MM.1S (cell line): ENCODE measurements at regions not wholly inside any gene's neighbourhood (a gene's known extent, or its start where the extent isn't known, plus 50 kb on each side); places are given as distances from the start of the nearest gene placed in this dataset.

Experiments
- DNase-seq: peaks from one replicate; pipeline ENCODE4 v3.0.0-alpha.2; 2015
- H2AFZ ChIP-seq: fragments of 300-600 bp; sonication (generic); 2 replicates; pipeline ENCODE4 v1.6.0; 2016; ENCODE audit warnings: antibody characterized with exemption, low read length
- H3F3A ChIP-seq: fragments of 300-600 bp; sonication (generic); 2 replicates; pipeline ENCODE4 v1.6.1; 2016; ENCODE audit warnings: mild to moderate bottlenecking, antibody characterized with exemption, low read length, moderate library complexity, mixed read lengths; ENCODE audit not compliant: insufficient read depth
- H3K27ac ChIP-seq: fragments of 300-600 bp; sonication (generic); 2 replicates; pipeline ENCODE4 v1.5.1; 2016; ENCODE audit warnings: mild to moderate bottlenecking, low read length
- H3K27me3 ChIP-seq: fragments of 300-600 bp; sonication (generic); replicated peaks from 2 replicates; pipeline ENCODE4 v1.6.0; 2016; ENCODE audit warnings: low read length; ENCODE audit not compliant: insufficient read depth
- H3K36me3 ChIP-seq: fragments of 300-600 bp; sonication (generic); replicated peaks from 2 replicates; pipeline ENCODE4 v1.6.1; 2016; ENCODE audit warnings: mild to moderate bottlenecking, low read length, mixed read lengths; ENCODE audit not compliant: insufficient read depth
- H3K4me1 ChIP-seq: fragments of 300-600 bp; sonication (generic); 2 replicates; pipeline ENCODE4 v1.6.1; 2016; ENCODE audit warnings: low read length, mixed read lengths
- H3K4me2 ChIP-seq: fragments of 300-600 bp; sonication (generic); 2 replicates; pipeline ENCODE4 v1.6.0; 2016; ENCODE audit warnings: low read depth, low read length
- H3K4me3 ChIP-seq: fragments of 300-600 bp; sonication (generic); 2 replicates; pipeline ENCODE4 v1.5.1; 2016; ENCODE audit warnings: low read length, mixed read lengths
- H3K79me2 ChIP-seq: fragments of 300-600 bp; sonication (generic); 2 replicates; pipeline ENCODE4 v1.6.1; 2016; ENCODE audit warnings: mixed run types, low read length, mixed read lengths
- H3K9ac ChIP-seq: fragments of 300-600 bp; sonication (generic); 2 replicates; pipeline ENCODE4 v1.6.1; 2016; ENCODE audit warnings: low read length, mixed read lengths
- H3K9me2 ChIP-seq: fragments of 300-600 bp; sonication (generic); replicated peaks from 2 replicates; pipeline ENCODE4 v1.6.1; 2016; ENCODE audit warnings: mild to moderate bottlenecking, low read length, mixed read lengths; ENCODE audit not compliant: insufficient read depth
- H3K9me3 ChIP-seq: fragments of 300-600 bp; sonication (generic); replicated peaks from 2 replicates; pipeline ENCODE4 v1.6.1; 2016; ENCODE audit warnings: mild to moderate bottlenecking, low read length, mixed read lengths; ENCODE audit not compliant: insufficient read depth
- H4K20me1 ChIP-seq: fragments of 300-600 bp; sonication (generic); 2 replicates; pipeline ENCODE4 v1.6.1; 2016; ENCODE audit warnings: mild to moderate bottlenecking, low read length, moderate library complexity, mixed read lengths; ENCODE audit not compliant: insufficient read depth
- EZH2 ChIP-seq: fragments of 300-600 bp; sonication (generic); optimal IDR thresholded peaks from 2 replicates; pipeline ENCODE3; 2017; ENCODE audit warnings: low read depth, mild to moderate bottlenecking, antibody characterized with exemption, low read length, mixed read lengths
- EZH2phosphoT487 ChIP-seq: fragments of 300-600 bp; sonication (generic); IDR thresholded peaks from 2 replicates; pipeline ENCODE4 v1.6.1; 2018; ENCODE audit warnings: antibody characterized with exemption, low read length
- TF ChIP-seq, protein P1 (sequence below): fragments of 300-600 bp; sonication (generic); IDR thresholded peaks from 2 replicates; pipeline ENCODE4 v1.5.1; 2016; ENCODE audit warnings: antibody characterized with exemption, low read length, mixed read lengths

DNA sequence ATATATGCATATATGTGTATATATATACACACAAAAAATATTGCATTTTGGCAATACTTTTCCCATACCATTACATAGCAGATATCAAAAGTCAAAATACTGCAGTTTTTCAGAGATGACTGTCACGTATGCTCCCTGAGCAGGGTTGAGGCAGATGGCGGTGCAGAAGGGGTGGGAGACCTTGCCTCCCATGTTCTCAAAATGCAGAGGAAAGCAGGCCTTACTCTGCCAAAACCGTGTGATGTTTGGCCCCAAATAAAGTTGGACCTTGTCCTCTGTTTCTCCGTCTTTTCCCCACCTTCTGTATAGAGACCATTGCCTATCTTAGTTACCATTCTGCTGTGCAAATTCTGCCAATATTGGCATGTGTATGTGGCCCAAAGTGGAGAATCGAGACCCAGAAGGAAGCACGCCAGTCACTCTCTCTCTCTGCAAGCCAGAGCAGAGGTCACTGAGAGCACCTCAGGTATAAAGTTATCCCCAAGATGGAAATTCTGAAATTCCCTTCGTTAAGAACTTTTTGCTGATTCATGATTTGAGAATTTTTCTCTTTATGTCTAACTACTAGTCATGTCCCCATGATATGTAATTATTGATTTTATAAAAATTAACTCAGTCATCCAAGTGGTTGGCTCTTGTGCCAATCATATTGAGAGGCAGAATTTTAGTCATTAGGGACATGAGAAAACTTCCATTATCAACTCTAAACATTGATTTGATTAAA, 898.8 kb downstream of the EPHA4 start:
- Histone ChIP-seq H3K27ac (no peak overlapping the region), H3K9ac (no peak overlapping the region), H3F3A (no peaks in the 10 kb centered on the region), H3K27me3 (no peaks in the 10 kb centered on the region), H3K4me3 (no peak overlapping the region), H2AFZ (no peak overlapping the region), H3K4me1 (no peaks in the 10 kb centered on the region), H4K20me1 (no peaks in the 10 kb centered on the region), H3K4me2 (no peak overlapping the region), H3K79me2 (no peaks in the 10 kb centered on the region), H3K36me3 (no peaks in the 10 kb centered on the region), H3K9me3 (no peaks in the 10 kb centered on the region), H3K9me2 (no peaks in the 10 kb centered on the region)
- TF ChIP-seq EZH2 = no peak
- TF ChIP-seq EZH2phosphoT487 = no peak
- TF ChIP-seq, protein P1, sequence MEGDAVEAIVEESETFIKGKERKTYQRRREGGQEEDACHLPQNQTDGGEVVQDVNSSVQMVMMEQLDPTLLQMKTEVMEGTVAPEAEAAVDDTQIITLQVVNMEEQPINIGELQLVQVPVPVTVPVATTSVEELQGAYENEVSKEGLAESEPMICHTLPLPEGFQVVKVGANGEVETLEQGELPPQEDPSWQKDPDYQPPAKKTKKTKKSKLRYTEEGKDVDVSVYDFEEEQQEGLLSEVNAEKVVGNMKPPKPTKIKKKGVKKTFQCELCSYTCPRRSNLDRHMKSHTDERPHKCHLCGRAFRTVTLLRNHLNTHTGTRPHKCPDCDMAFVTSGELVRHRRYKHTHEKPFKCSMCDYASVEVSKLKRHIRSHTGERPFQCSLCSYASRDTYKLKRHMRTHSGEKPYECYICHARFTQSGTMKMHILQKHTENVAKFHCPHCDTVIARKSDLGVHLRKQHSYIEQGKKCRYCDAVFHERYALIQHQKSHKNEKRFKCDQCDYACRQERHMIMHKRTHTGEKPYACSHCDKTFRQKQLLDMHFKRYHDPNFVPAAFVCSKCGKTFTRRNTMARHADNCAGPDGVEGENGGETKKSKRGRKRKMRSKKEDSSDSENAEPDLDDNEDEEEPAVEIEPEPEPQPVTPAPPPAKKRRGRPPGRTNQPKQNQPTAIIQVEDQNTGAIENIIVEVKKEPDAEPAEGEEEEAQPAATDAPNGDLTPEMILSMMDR = no peak
- DNase-seq = no peak

DNA sequence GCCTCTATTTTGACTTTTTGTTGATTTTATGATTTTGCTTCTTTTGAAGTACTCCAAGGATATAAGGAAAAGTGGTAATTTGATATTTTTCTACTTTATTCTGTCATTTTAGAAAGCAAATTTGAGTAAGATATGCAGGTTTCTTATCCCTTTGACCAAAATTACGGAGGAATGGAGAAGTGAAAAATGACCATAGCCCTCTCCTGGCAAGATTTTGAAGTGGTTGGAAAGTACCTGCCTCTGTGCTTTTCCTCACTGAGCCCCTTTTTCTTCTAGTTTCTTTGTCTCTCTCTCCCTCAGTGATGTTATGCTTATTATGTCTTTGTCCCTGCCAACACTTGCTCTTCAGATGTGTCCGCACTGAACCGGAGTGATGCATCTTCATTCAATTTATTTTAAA, 898.1 kb downstream of the EPHA4 start:
- Histone ChIP-seq H3K79me2 (no peaks in the 10 kb centered on the region), H3K9me2 (no peaks in the 10 kb centered on the region), H3K4me3 (no peak overlapping the region)

DNA sequence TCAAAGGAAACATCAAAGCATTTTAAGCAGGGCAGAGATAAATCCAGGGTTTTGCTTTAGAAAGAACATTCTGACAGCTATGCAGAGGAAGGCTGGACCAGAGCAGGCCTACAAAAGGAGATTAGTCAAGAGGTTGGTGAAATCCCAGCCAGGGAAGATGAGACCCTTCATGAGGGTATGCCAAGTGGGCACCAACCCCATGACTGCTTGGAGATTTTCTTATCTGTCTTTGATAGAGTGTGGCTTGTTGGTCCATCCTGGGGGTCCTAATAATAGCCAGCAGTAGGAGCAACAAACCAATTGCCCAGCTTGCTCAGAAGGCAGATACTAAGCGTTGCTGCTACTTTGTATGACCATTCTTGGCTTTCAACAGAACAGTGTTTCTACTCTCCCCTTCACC, 895.4 kb downstream of the EPHA4 start:
- Histone ChIP-seq H3K36me3 (no peaks in the 10 kb centered on the region), H3K4me2 (no peak overlapping the region), H3K4me1 (no peaks in the 10 kb centered on the region), H3K4me3 (no peak overlapping the region), H3K27ac (no peak overlapping the region), H4K20me1 (no peaks in the 10 kb centered on the region), H3K79me2 (no peaks in the 10 kb centered on the region), H3K9ac (no peak overlapping the region), H2AFZ (no peak overlapping the region), H3K9me3 (no peaks in the 10 kb centered on the region), H3K27me3 (no peaks in the 10 kb centered on the region), H3K9me2 (no peaks in the 10 kb centered on the region), H3F3A (no peaks in the 10 kb centered on the region)
- TF ChIP-seq EZH2 = no peak
- TF ChIP-seq EZH2phosphoT487 = no peak
- TF ChIP-seq, protein P1 = no peak
- no peak for DNase-seq

More for the DNA sequence above, 898.1 kb downstream of the EPHA4 start:
- no peaks in the 10 kb centered on the region for H3K27me3 ChIP-seq
- no peaks in the 10 kb centered on the region for H4K20me1 ChIP-seq
- no peak for DNase-seq
- no peaks in the 10 kb centered on the region for H3K9me3 ChIP-seq
- H3K4me1 ChIP-seq = no peaks in the 10 kb centered on the region
- no peak overlapping the region for H3K27ac ChIP-seq
- H3K4me2 ChIP-seq = no peak overlapping the region
- no peaks in the 10 kb centered on the region for H3F3A ChIP-seq
- no peak for TF ChIP-seq EZH2phosphoT487
- TF ChIP-seq, protein P1 = no peak
- TF ChIP-seq EZH2 = no peak
- H3K36me3 ChIP-seq = no peaks in the 10 kb centered on the region
- H2AFZ ChIP-seq = no peak overlapping the region
- no peak overlapping the region for H3K9ac ChIP-seq
